Ovary (tissue), 3 donors: ENCODE measurements at regions not wholly inside any gene's neighbourhood (a gene's known extent, or its start where the extent isn't known, plus 50 kb on each side); places are given as distances from the start of the nearest gene placed in this dataset.

Experiments
- EP300 ChIP-seq: sonication (generic); formaldehyde crosslinking; IDR thresholded peaks from one replicate; pipeline ENCODE4 v1.6.1; 2017; ENCODE audit warnings: antibody characterized with exemption
- POLR2A ChIP-seq: fragments of 450-650 bp; IDR thresholded peaks from one replicate; pipeline ENCODE4 v1.6.1; 2017; ENCODE audit warnings: antibody characterized with exemption, mild to moderate bottlenecking, moderate library complexity
- TF ChIP-seq, protein P1 (sequence below), 3 donors: fragments of 450-650 bp in 2 of 3; fragments of 200-600 bp in 1 of 3; IDR thresholded peaks; one replicate each; pipeline versions ENCODE4 v1.5.1 to v1.8.0; 2016 to 2022; ENCODE audit warnings: antibody characterized with exemption in 3 of 3, mild to moderate bottlenecking in 1 of 3
- donor health status: DM: no; HTN: no; CAD: no.

DNA sequence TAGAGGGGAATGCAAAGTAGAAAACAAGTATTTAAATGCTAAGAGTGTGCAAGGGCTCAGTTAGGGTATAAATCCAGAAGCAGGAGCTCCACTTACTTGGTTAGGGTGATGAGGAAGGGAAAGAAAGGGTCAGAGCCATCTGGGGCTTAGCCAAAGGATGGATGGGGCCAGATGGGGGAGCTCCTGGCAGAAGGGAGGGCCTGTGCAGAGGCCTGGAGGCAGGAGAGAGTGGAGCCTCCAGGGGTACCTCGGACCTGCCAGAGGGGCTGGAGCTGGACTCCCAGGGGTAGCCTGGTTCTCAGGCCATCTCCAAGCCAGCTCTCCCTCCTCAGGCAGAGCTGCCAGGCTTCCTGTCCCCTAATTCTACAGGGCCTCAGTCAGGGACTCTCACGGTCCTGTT, 506.3 kb downstream of the SHQ1 start:
- TF ChIP-seq POLR2A (no peak), EP300 (no peak)
- TF ChIP-seq, protein P1, sequence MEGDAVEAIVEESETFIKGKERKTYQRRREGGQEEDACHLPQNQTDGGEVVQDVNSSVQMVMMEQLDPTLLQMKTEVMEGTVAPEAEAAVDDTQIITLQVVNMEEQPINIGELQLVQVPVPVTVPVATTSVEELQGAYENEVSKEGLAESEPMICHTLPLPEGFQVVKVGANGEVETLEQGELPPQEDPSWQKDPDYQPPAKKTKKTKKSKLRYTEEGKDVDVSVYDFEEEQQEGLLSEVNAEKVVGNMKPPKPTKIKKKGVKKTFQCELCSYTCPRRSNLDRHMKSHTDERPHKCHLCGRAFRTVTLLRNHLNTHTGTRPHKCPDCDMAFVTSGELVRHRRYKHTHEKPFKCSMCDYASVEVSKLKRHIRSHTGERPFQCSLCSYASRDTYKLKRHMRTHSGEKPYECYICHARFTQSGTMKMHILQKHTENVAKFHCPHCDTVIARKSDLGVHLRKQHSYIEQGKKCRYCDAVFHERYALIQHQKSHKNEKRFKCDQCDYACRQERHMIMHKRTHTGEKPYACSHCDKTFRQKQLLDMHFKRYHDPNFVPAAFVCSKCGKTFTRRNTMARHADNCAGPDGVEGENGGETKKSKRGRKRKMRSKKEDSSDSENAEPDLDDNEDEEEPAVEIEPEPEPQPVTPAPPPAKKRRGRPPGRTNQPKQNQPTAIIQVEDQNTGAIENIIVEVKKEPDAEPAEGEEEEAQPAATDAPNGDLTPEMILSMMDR (IDR thresholded peaks at IDR 0.05), result no peak
